ENCODE measurements at regions not wholly inside any gene's neighbourhood (a gene's known extent, or its start where the extent isn't known, plus 50 kb on each side); places are given as distances from the start of the nearest gene placed in this dataset.

- no peak for TF ChIP-seq THRA (IDR thresholded peaks at IDR 0.05)
- no peak for TF ChIP-seq PREB (CRISPR knock-in tag; IDR thresholded peaks at IDR 0.05)
- TF ChIP-seq ZNF644 (tag; IDR thresholded peaks at IDR 0.05; ENCODE audit: low read depth): no peak
- no peak for TF ChIP-seq NR3C1 (CRISPR knock-in tag; IDR thresholded peaks at IDR 0.05)
- TF ChIP-seq E2F3 (CRISPR knock-in tag; IDR thresholded peaks at IDR 0.05): no peak
- no peak for TF ChIP-seq GTF2F1 (IDR thresholded peaks at IDR 0.05; ENCODE audit: low read depth, low read length)
- no peak for TF ChIP-seq DEAF1 (CRISPR knock-in tag; IDR thresholded peaks at IDR 0.05)
- no peak for TF ChIP-seq SNRNP70 (optimal IDR thresholded peaks at IDR 0.05; ENCODE audit: low read depth, low read length)
- no peak for TF ChIP-seq ZC3H4 (CRISPR knock-in tag; IDR thresholded peaks at IDR 0.05; ENCODE audit: borderline replicate concordance)
- no peak for TF ChIP-seq SMAD2 (IDR thresholded peaks at IDR 0.05; ENCODE audit: low read depth, low read length)
- TF ChIP-seq HEY1 (CRISPR knock-in tag; IDR thresholded peaks at IDR 0.05; ENCODE audit: borderline replicate concordance): no peak
- peak; percentile 3 for TF ChIP-seq ZFP36 (IDR thresholded peaks at IDR 0.05; ENCODE audit: low read depth, low read length, partially characterized antibody)
- no peak for TF ChIP-seq ZNF436 (CRISPR knock-in tag; IDR thresholded peaks at IDR 0.05)
- TF ChIP-seq MITF (IDR thresholded peaks at IDR 0.05): no peak
- no peak for TF ChIP-seq ARID3B (CRISPR knock-in tag; IDR thresholded peaks at IDR 0.05; ENCODE audit: borderline replicate concordance)
- no peak for TF ChIP-seq ZNF76 (CRISPR knock-in tag; IDR thresholded peaks at IDR 0.05; ENCODE audit: borderline replicate concordance)
- TF ChIP-seq ARHGAP35 (IDR thresholded peaks at IDR 0.05; ENCODE audit: partially characterized antibody): no peak
- TF ChIP-seq MBD1 (CRISPR knock-in tag; IDR thresholded peaks at IDR 0.05): no peak
- TF ChIP-seq U2AF2 (optimal IDR thresholded peaks at IDR 0.05; ENCODE audit: low read depth, low read length): no peak
Observed at GRCh38 chr6:43843097-43843645, 73.2 kb downstream of the VEGFA start (continued).

Data from K562 (cell line).